GM12873 (cell line): ENCODE measurements at regions not wholly inside any gene's neighbourhood (a gene's known extent, or its start where the extent isn't known, plus 50 kb on each side); places are given as distances from the start of the nearest gene placed in this dataset.

Experiments used
- TF ChIP-seq, protein P1 (sequence below): IDR thresholded peaks from 2 replicates; pipeline ENCODE4 v1.5.1; 2012; ENCODE audit warnings: low read depth, mild to moderate bottlenecking, moderate library complexity, low read length, control low read depth; ENCODE audit not compliant: insufficient read depth; ENCODE audit errors: missing control alignments

DNA sequence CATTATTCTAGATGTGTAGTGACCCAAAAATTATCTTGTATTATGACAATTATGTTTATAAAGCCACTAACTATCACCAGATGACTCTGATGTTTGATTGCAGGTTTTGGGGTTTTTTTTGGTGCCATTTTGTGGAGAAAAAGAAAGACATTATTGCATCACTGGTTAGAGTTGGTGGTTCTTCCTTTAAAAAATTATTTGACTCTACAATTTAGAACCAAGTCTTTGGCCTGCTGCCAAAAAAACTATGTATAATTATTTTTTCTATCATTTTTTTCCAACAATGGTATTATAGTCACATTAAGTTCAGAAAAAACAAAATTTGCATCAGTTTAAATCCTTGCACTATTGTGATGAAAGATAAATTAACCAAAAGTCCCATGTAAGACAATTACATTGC lies 258.6 kb upstream of the GRM7 start:
- TF ChIP-seq, protein P1, sequence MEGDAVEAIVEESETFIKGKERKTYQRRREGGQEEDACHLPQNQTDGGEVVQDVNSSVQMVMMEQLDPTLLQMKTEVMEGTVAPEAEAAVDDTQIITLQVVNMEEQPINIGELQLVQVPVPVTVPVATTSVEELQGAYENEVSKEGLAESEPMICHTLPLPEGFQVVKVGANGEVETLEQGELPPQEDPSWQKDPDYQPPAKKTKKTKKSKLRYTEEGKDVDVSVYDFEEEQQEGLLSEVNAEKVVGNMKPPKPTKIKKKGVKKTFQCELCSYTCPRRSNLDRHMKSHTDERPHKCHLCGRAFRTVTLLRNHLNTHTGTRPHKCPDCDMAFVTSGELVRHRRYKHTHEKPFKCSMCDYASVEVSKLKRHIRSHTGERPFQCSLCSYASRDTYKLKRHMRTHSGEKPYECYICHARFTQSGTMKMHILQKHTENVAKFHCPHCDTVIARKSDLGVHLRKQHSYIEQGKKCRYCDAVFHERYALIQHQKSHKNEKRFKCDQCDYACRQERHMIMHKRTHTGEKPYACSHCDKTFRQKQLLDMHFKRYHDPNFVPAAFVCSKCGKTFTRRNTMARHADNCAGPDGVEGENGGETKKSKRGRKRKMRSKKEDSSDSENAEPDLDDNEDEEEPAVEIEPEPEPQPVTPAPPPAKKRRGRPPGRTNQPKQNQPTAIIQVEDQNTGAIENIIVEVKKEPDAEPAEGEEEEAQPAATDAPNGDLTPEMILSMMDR: no peak

DNA sequence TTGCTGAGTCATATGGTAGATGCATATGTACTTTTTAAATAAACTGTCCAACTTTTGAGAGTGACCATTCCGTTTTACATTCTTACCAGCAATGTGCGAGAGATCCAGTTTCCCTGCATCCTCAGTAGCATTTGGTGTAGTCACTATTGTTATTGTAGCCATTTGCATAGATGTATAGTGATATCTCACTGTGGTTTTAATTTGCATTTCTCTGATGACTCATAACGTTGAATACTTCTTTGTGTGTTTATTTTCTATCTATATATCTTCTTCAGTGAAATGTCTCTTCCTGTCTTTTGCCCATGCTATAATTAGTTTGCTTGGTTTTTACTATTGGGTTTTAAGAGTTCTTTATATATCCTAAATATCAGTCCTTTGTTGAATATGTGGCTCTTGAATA lies 255.7 kb upstream of the GRM7 start:
- TF ChIP-seq, protein P1: no peak

DNA sequence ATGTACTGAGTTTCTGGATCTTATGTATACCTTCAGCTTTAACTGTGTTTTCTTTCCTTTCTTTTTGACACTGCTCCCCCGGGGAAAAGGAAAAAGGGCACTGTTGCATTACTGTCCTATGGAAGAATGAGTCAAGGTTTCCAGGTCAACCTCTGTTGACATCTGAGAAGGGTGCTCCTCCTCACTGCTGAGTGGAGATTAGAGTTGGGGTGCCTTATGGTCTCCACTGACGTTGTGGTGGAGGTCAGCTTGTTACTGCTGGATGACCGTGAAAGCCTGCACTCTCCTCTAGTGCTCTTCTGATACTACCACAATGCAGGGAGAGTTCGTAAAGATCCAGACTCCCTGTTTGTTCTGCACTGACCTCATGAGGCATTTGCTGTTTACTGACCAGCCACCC lies 252.1 kb upstream of the GRM7 start:
- TF ChIP-seq, protein P1: no peak

DNA sequence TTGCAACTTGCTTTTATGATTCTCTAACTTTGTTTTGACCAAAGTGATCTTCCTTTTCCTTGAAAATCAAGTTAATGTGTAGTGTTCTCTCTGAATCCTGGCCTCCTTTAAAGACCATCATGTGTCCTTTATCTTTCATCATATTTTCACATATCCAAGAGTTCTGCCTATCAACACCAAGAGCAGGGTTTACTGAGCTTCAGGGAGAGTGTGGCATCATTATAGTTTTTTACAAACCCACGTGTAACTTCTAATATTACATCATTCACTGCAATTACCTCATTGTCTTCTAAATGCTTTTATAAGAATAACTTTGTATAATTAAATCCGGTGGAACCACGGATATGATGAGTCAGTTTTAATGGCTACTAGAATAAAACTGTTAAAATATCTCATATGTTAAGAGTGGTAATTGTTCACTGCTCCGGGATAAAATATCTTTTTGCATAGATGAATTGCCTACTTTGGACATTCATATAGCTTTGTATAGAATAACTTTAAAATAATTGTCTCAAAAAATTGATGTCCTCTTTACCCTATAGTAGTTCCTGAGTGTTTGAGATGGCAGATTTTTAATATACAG lies 248.8 kb upstream of the GRM7 start:
- TF ChIP-seq, protein P1: no peak

DNA sequence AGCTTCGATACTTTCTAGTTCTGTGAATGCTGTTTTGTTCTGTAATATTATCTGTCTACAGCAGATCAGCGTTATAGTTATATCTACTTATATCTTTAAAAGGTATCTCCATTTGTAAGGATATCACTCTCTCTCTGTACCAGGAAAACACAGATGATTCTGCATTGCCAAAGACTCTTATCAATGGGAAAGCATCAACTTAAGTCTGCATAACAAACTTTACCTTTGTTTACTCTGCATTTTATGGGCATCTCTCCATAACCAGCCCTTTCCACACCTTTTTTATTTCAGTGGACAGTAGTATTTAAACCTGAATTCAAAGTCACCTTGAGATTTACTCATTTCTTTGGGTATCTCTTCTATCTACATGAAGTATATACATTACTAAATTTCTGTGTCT lies 238.7 kb upstream of the GRM7 start:
- TF ChIP-seq, protein P1: no peak

DNA sequence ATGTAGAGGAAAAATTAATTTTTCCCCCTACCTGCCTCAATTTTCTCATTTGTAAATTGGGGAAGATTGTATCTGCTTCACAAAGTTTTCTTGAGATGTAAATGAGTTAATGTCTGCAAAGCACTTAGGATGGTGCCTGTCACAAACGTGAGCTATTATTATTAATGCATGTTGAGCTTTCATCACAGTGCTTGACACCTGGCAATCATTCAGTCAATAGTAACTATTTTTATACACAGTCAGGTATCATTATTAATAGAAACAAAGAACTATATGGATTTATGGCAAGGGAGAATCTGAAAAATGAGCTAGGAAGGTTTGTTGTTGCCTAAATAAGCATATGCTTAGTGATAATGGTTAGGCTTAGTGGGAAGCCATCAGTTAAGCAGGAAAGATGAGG lies 238.2 kb upstream of the GRM7 start:
- TF ChIP-seq, protein P1: no peak

DNA sequence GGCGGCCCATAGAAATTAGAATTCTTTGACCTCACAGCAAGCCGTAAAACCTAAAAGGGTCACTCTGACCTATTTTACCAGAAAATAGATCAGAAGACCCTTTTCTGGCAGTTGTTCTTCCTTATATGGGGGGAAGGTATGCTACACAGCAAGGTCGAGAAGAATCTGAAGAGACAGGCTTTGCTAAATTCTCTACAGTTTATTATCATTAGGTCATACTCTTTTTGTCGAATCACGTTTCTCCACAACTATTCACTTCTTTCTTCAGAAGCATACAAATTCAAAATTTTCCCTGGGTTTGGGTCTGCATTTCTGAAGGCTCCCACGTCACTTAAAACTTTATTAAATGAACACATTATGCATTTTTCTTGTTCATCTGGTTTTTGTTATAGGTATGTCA lies 229.5 kb upstream of the GRM7 start:
- TF ChIP-seq, protein P1: no peak
